Sigmoid colon (tissue), 6 donors: ENCODE measurements at regions not wholly inside any gene's neighbourhood (a gene's known extent, or its start where the extent isn't known, plus 50 kb on each side); places are given as distances from the start of the nearest gene placed in this dataset.

Experiments
- DNase-seq: peaks from one replicate; pipeline ENCODE4 v3.0.0-alpha.2; 2019
- H3K27ac ChIP-seq, 4 donors: fragments of 200-600 bp; sonication (generic); one replicate each; pipeline ENCODE4 v1.5.1; 2016 to 2019; ENCODE audit warnings: mild to moderate bottlenecking in 1 of 4
- H3K27me3 ChIP-seq, 3 donors: fragments of 200-600 bp; sonication (generic); one replicate each; pipeline ENCODE4 v1.5.1; 2019; ENCODE audit warnings: mild to moderate bottlenecking in 1 of 3
- H3K36me3 ChIP-seq, 4 donors: fragments of 200-600 bp; sonication (generic); one replicate each; pipeline ENCODE4 v1.5.1; 2016 to 2019
- H3K4me1 ChIP-seq, 4 donors: fragments of 200-600 bp; sonication (generic); one replicate each; pipeline ENCODE4 v1.5.1; 2017 to 2019
- H3K4me3 ChIP-seq, 4 donors: fragments of 200-600 bp; sonication (generic); one replicate each; pipeline ENCODE4 v1.5.1; 2017 to 2019; ENCODE audit warnings: mild to moderate bottlenecking in 2 of 4, moderate library complexity in 1 of 4
- H3K9me3 ChIP-seq, 4 donors: fragments of 200-600 bp in 3 of 4; sonication (generic) in 3 of 4; one replicate each; pipeline versions ENCODE4 v1.5.1 to v1.6.1; 2013 to 2019
- CTCF ChIP-seq, 4 experiments: fragments of 450-650 bp in 3 of 4; fragments of 200-600 bp in 1 of 4; IDR thresholded peaks; one replicate each; pipeline ENCODE4 v1.5.1; 2016 to 2019; ENCODE audit warnings: antibody characterized with exemption in 4 of 4, mild to moderate bottlenecking in 3 of 4, moderate library complexity in 2 of 4
- EP300 ChIP-seq, 4 donors: sonication (generic); formaldehyde crosslinking; IDR thresholded peaks; one replicate each; pipeline ENCODE4 v1.6.1; 2017; ENCODE audit warnings: antibody characterized with exemption in 4 of 4
- POLR2A ChIP-seq, 2 donors: fragments of 450-650 bp; IDR thresholded peaks; one replicate each; pipeline ENCODE4 v1.6.1; 2016; ENCODE audit warnings: antibody characterized with exemption in 2 of 2, mild to moderate bottlenecking in 2 of 2, moderate library complexity in 2 of 2
- POLR2AphosphoS5 ChIP-seq, 4 donors: sonication (generic); formaldehyde crosslinking; IDR thresholded peaks; one replicate each; pipeline ENCODE4 v1.6.1; 2017; ENCODE audit warnings: antibody characterized with exemption in 4 of 4
- WGBS, 2 donors: extraction: QIAGEN DNeasy Blood & Tissue Kit; methylation state at CpG; one replicate each; pipeline ENCODE4 v1.1.7; 2013; 5-methylcytosine and 5-hydroxymethylcytosine counted together
- intact Hi-C: fragments of 100-400 bp; cut with DNase I; formaldehyde crosslinking; loops from one replicate; pipeline ENCODE4 v1.15.1; 2023
- donor health status: healthy with polysubstance abuse.
- donor health status: healthy.

- no peak overlapping the region for H3K27ac ChIP-seq
- DNase-seq: no peak
- no peaks in the 10 kb centered on the region for H3K9me3 ChIP-seq
- intact Hi-C loops: no loop called here
- no peaks in the 10 kb centered on the region for H3K27me3 ChIP-seq
- TF ChIP-seq POLR2A (IDR thresholded peaks at IDR 0.05): no peak
- no peak for TF ChIP-seq CTCF (IDR thresholded peaks at IDR 0.05)
- no peak for TF ChIP-seq POLR2AphosphoS5 (IDR thresholded peaks at IDR 0.05)
- TF ChIP-seq EP300 (IDR thresholded peaks at IDR 0.05): no peak
- 86 to 90% methylated on average over 4 of the region's 4 CpGs for WGBS, 2 donors
- no peak overlapping the region for H3K4me3 ChIP-seq
- no peaks in the 10 kb centered on the region for H3K4me1 ChIP-seq
- H3K36me3 ChIP-seq: no peaks in the 10 kb centered on the region
Measured at GRCh38 chr2:14232217-14232616, 400.3 kb upstream of the LRATD1 start.

- H3K27me3 ChIP-seq: no peaks in the 10 kb centered on the region
- H3K4me3 ChIP-seq: no peak overlapping the region
- no peaks in the 10 kb centered on the region for H3K36me3 ChIP-seq
- H3K9me3 ChIP-seq: no peaks in the 10 kb centered on the region
- 48 to 77% methylated on average over 5 of the region's 5 CpGs for WGBS, 2 donors
- no peak overlapping the region for H3K27ac ChIP-seq
- DNase-seq: no peak
- TF ChIP-seq CTCF (IDR thresholded peaks at IDR 0.05): no peak
- TF ChIP-seq POLR2A (IDR thresholded peaks at IDR 0.05): no peak
- TF ChIP-seq POLR2AphosphoS5 (IDR thresholded peaks at IDR 0.05): no peak
- TF ChIP-seq EP300 (IDR thresholded peaks at IDR 0.05): no peak
- intact Hi-C loops: no loop called here
- no peaks in the 10 kb centered on the region for H3K4me1 ChIP-seq
Measured at GRCh38 chr2:14234911-14235310, 397.6 kb upstream of the LRATD1 start.

GRCh38 chr2:14235667-14236066 lies 396.9 kb upstream of the LRATD1 start:
- no peak overlapping the region for H3K27ac ChIP-seq
- WGBS, 2 donors: 63 to 73% methylated on average over 3 of the region's 3 CpGs
- no peaks in the 10 kb centered on the region for H3K4me1 ChIP-seq
- intact Hi-C loops: no loop called here
- DNase-seq: no peak
- no peaks in the 10 kb centered on the region for H3K27me3 ChIP-seq
- H3K4me3 ChIP-seq: no peak overlapping the region
- no peak for TF ChIP-seq POLR2A (IDR thresholded peaks at IDR 0.05)
- no peak for TF ChIP-seq EP300 (IDR thresholded peaks at IDR 0.05)
- TF ChIP-seq POLR2AphosphoS5 (IDR thresholded peaks at IDR 0.05): no peak
- TF ChIP-seq CTCF (IDR thresholded peaks at IDR 0.05): no peak
- H3K9me3 ChIP-seq: no peaks in the 10 kb centered on the region
- H3K36me3 ChIP-seq: no peaks in the 10 kb centered on the region

GRCh38 chr2:14237902-14238301 lies 394.6 kb upstream of the LRATD1 start:
- Histone ChIP-seq H3K9me3 (no peaks in the 10 kb centered on the region), H3K36me3 (no peaks in the 10 kb centered on the region), H3K27me3 (no peaks in the 10 kb centered on the region), H3K4me1 (no peaks in the 10 kb centered on the region), H3K27ac (no peak overlapping the region), H3K4me3 (no peak overlapping the region)
- TF ChIP-seq POLR2A (IDR thresholded peaks at IDR 0.05) (no peak), POLR2AphosphoS5 (IDR thresholded peaks at IDR 0.05) (no peak), CTCF (IDR thresholded peaks at IDR 0.05) (no peak), EP300 (IDR thresholded peaks at IDR 0.05) (no peak)
- DNase-seq: no peak
- WGBS, 2 donors: 89 to 95% methylated on average over 1 of the region's 1 CpG
- intact Hi-C loops: no loop called here

GRCh38 chr2:14239605-14240004 lies 392.9 kb upstream of the LRATD1 start:
- Histone ChIP-seq H3K27me3 (no peaks in the 10 kb centered on the region), H3K27ac (no peak overlapping the region), H3K4me1 (no peaks in the 10 kb centered on the region), H3K36me3 (no peaks in the 10 kb centered on the region), H3K9me3 (no peaks in the 10 kb centered on the region), H3K4me3 (no peak overlapping the region)
- DNase-seq: no peak
- intact Hi-C loops: no loop called here
- WGBS, 2 donors: 92 to 93% methylated on average over 3 of the region's 3 CpGs
- TF ChIP-seq POLR2A (IDR thresholded peaks at IDR 0.05): no peak
- no peak for TF ChIP-seq EP300 (IDR thresholded peaks at IDR 0.05)
- TF ChIP-seq CTCF (IDR thresholded peaks at IDR 0.05): no peak
- TF ChIP-seq POLR2AphosphoS5 (IDR thresholded peaks at IDR 0.05): no peak
